OCI-LY7 (cell line): ENCODE measurements at regions not wholly inside any gene's neighbourhood (a gene's known extent, or its start where the extent isn't known, plus 50 kb on each side); places are given as distances from the start of the nearest gene placed in this dataset.

Experiments used
- BruUV-seq: library from RNA; stranded (reverse); fragments of 400-500 nt; replicated peaks from 2 replicates; lab custom pipeline; 2021; lab: Mats Ljungman, UMichigan
- CTCF ChIA-PET: fragments of 300-600 bp; sonication (Branson Sonifier 250); formaldehyde crosslinking; loops from one replicate; lab custom pipeline; 2022; ENCODE audit warnings: antibody characterized with exemption; ENCODE audit not compliant: unreplicated experiment; lab: Charles Lee
- POLR2A ChIA-PET: fragments of 300-600 bp; sonication (Branson Sonifier 250); formaldehyde crosslinking; loops from one replicate; lab custom pipeline; 2022; ENCODE audit warnings: antibody characterized with exemption; lab: Charles Lee
- DNase-seq: peaks from one replicate; pipeline ENCODE4 v3.0.0-alpha.2; 2015; ENCODE audit warnings: low spot score
- H2AFZ ChIP-seq: fragments of 200-600 bp; sonication (generic), shearing (Covaris generic); 2 replicates; pipeline ENCODE4 v1.6.1; 2014; ENCODE audit warnings: mild to moderate bottlenecking, antibody characterized with exemption, low read length, moderate library complexity
- H3K27ac ChIP-seq: fragments of 200-600 bp; sonication (generic); 2 replicates; pipeline ENCODE4 v1.5.1; 2014; ENCODE audit warnings: mixed run types, low read depth, mild to moderate bottlenecking, moderate library complexity, low read length, inconsistent platforms; ENCODE audit not compliant: poor library complexity, severe bottlenecking
- H3K36me3 ChIP-seq: fragments of 200-600 bp; sonication (generic); 2 replicates; pipeline ENCODE4 v1.6.1; 2014; ENCODE audit warnings: mild to moderate bottlenecking, antibody characterized with exemption, low read length, moderate library complexity, mixed read lengths; ENCODE audit not compliant: insufficient read depth
- H3K4me1 ChIP-seq: fragments of 200-600 bp; sonication (generic); 2 replicates; pipeline ENCODE4 v1.5.1; 2014; ENCODE audit warnings: mild to moderate bottlenecking, low read length; ENCODE audit not compliant: insufficient read depth, poor library complexity, severe bottlenecking
- H3K4me2 ChIP-seq: fragments of 200-600 bp; sonication (generic); 2 replicates; pipeline ENCODE4 v1.6.1; 2014; ENCODE audit warnings: mild to moderate bottlenecking, low read length
- H3K4me3 ChIP-seq: fragments of 200-600 bp; sonication (generic); 2 replicates; pipeline ENCODE4 v1.5.1; 2014; ENCODE audit warnings: mild to moderate bottlenecking, low read depth, low read length; ENCODE audit not compliant: poor library complexity, severe bottlenecking
- H3K79me2 ChIP-seq: fragments of 200-600 bp; sonication (generic); 2 replicates; pipeline ENCODE4 v1.6.1; 2016; ENCODE audit warnings: low read depth, mild to moderate bottlenecking, low read length, moderate library complexity, mixed read lengths; ENCODE audit not compliant: insufficient read depth
- H3K9me2 ChIP-seq: fragments of 200-600 bp; sonication (generic); 2 replicates; pipeline ENCODE4 v1.6.1; 2016; ENCODE audit warnings: mild to moderate bottlenecking, low read length, mixed read lengths; ENCODE audit not compliant: insufficient read depth
- H3K9me3 ChIP-seq: fragments of 200-600 bp; sonication (generic); 2 replicates; pipeline ENCODE4 v1.6.1; 2014; ENCODE audit warnings: mild to moderate bottlenecking, mixed run types, low read length, mixed read lengths
- H4K20me1 ChIP-seq: fragments of 200-600 bp; sonication (generic); 2 replicates; pipeline ENCODE4 v1.6.1; 2014; ENCODE audit warnings: mild to moderate bottlenecking, antibody characterized with exemption, low read length, moderate library complexity, mixed read lengths; ENCODE audit not compliant: insufficient read depth
- CTCF ChIP-seq: fragments of 200-600 bp; sonication (generic); conservative IDR thresholded peaks from 2 replicates; pipeline ENCODE4 v1.5.1; 2014; ENCODE audit warnings: mild to moderate bottlenecking, antibody characterized with exemption, low read length, moderate library complexity, mixed read lengths
- EZH2phosphoT487 ChIP-seq: fragments of 200-600 bp; sonication (generic); IDR thresholded peaks from 2 replicates; pipeline ENCODE4 v1.6.1; 2018; ENCODE audit warnings: low read depth, borderline replicate concordance, mild to moderate bottlenecking, mixed run types, antibody characterized with exemption, low read length, moderate library complexity, mixed read lengths
- intact Hi-C: fragments of 100-400 bp; cut with micrococcal nuclease; formaldehyde crosslinking; loops from one replicate; pipeline ENCODE4 v1.10.0; 2022; ENCODE audit not compliant: unreplicated experiment

- BruUV-seq, result no TSS peak
- ChIA-PET CTCF (no interaction called here), POLR2A (interaction anchor here (0.5 to 0.6 kb wide), 3 partner anchors 50 to 657 kb away, joined by 3 to 5 read pairs (median 3); no protein-coding TSS in a partner anchor)
- Histone ChIP-seq H3K4me3 (no peak overlapping the region), H3K79me2 (no peaks in the 10 kb centered on the region), H2AFZ (no peak overlapping the region), H3K27ac (no peak overlapping the region), H3K9me2 (no peaks in the 10 kb centered on the region), H4K20me1 (no peaks in the 10 kb centered on the region), H3K4me1 (no peaks in the 10 kb centered on the region), H3K36me3 (no peaks in the 10 kb centered on the region), H3K9me3 (no peaks in the 10 kb centered on the region), H3K4me2 (no peak overlapping the region)
- intact Hi-C loops, result no loop called here
- TF ChIP-seq CTCF (no peak), EZH2phosphoT487 (no peak)
- no peak for DNase-seq
Observed at GRCh38 chr2:196433116-196433515, 206.4 kb upstream of the CCDC150 start.

DNA sequence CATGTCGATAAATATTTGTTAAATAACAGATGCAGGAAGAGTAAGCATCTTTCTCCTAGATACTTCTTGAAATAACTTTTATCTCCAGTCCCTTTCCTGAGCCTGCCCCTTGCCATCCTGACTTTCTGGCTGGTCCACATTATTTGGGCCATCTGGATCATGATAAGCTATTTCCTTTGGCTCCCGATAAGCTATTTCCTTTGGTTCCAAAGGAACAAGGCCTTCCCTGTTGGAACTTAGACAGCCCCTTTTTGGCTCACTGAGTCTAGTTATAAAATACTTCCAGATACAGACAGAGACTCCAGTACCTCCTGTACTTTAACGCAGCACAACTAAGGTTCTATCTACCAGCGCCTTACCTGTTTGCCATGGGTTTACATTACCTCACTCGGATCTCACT lies 205.3 kb upstream of the CCDC150 start:
- Histone ChIP-seq H3K4me2 (no peak overlapping the region), H3K36me3 (no peaks in the 10 kb centered on the region), H4K20me1 (no peaks in the 10 kb centered on the region), H3K4me1 (no peaks in the 10 kb centered on the region), H3K9me3 (no peaks in the 10 kb centered on the region), H3K27ac (no peak overlapping the region), H3K79me2 (no peaks in the 10 kb centered on the region), H2AFZ (no peak overlapping the region), H3K4me3 (no peak overlapping the region), H3K9me2 (no peaks in the 10 kb centered on the region)
- CTCF ChIA-PET, result no interaction called here
- POLR2A ChIA-PET, result interaction anchor here (0.6 to 0.8 kb wide), 2 partner anchors 10 to 1247 kb away, joined by 3 read pairs; no protein-coding TSS in a partner anchor
- no peak for DNase-seq
- TF ChIP-seq EZH2phosphoT487 (no peak), CTCF (no peak)
- BruUV-seq, result no TSS peak
- intact Hi-C loops, result no loop called here

GRCh38 chr2:196435189-196435588 lies 204.3 kb upstream of the CCDC150 start:
- H3K79me2 ChIP-seq, result no peaks in the 10 kb centered on the region
- no peak overlapping the region for H3K4me2 ChIP-seq
- no peaks in the 10 kb centered on the region for H3K36me3 ChIP-seq
- no peaks in the 10 kb centered on the region for H3K9me3 ChIP-seq
- no peak for TF ChIP-seq EZH2phosphoT487
- TF ChIP-seq CTCF, result no peak
- intact Hi-C loops, result no loop called here
- H3K27ac ChIP-seq, result no peak overlapping the region
- no peaks in the 10 kb centered on the region for H3K4me1 ChIP-seq
- no peaks in the 10 kb centered on the region for H4K20me1 ChIP-seq
- no peak overlapping the region for H3K4me3 ChIP-seq
- H2AFZ ChIP-seq, result no peak overlapping the region
- BruUV-seq, result no TSS peak
- H3K9me2 ChIP-seq, result no peaks in the 10 kb centered on the region
- POLR2A ChIA-PET, result interaction anchor here (0.6 kb wide), 1 partner anchor 361 kb away, joined by 3 read pairs; no protein-coding TSS in a partner anchor
- no peak for DNase-seq
- CTCF ChIA-PET, result interaction anchor here (0.8 kb wide), 1 partner anchor 12 kb away, joined by 3 read pairs; no protein-coding TSS in a partner anchor
